ENCODE measurements at regions not wholly inside any gene's neighbourhood (a gene's known extent, or its start where the extent isn't known, plus 50 kb on each side); places are given as distances from the start of the nearest gene placed in this dataset.

- ATAC-seq: no peak
- Histone ChIP-seq H3K9me3 (ENCODE audit: control insufficient read depth, insufficient read depth, low read depth, low read length) (no peaks in the 10 kb centered on the region), H3K4me1 (ENCODE audit: control insufficient read depth, insufficient read depth, low read length) (no peaks in the 10 kb centered on the region), H3K4me3 (ENCODE audit: low read depth in 2 of 2, low read length in 2 of 2) (no peak overlapping the region), H3K27me3 (ENCODE audit: control insufficient read depth, insufficient read depth, low read length) (no peaks in the 10 kb centered on the region), H3K27ac (ENCODE audit: low read length) (no peak overlapping the region), H3K36me3 (ENCODE audit: control insufficient read depth, insufficient read depth, low read length) (no peaks in the 10 kb centered on the region)
- in situ Hi-C loops (cut with HindIII; ENCODE audit: low pct_unique_long_range_greater_than_20kb, low sequenced_read_pairs) (no loop called here), intact Hi-C loops (cut with micrococcal nuclease; ENCODE audit: unreplicated experiment) (no loop called here)
- ChIA-PET POLR2A (no interaction called here), CTCF (no interaction called here)
- BruUV-seq (replicated peaks): no TSS peak
- no peak for DNase-seq (ENCODE audit: low read depth, low spot score)
- TF ChIP-seq CTCF (IDR thresholded peaks at IDR 0.05) (no peak), SIN3A (IDR thresholded peaks at IDR 0.05; ENCODE audit: borderline replicate concordance, insufficient read depth, low read depth, low read length) (no peak), TCF7L2 (IDR thresholded peaks at IDR 0.05; ENCODE audit: low read depth, low read length) (no peak), REST (IDR thresholded peaks at IDR 0.05; ENCODE audit: insufficient read depth in 1 of 2, low read depth in 2 of 2, low read length in 1 of 2) (no peak)
These were observed 389.7 kb downstream of the NXPE2 start for GRCh38 chr11:115067900-115068530.

- Histone ChIP-seq H3K4me3 (ENCODE audit: low read depth in 2 of 2, low read length in 2 of 2) (no peak overlapping the region), H3K36me3 (ENCODE audit: control insufficient read depth, insufficient read depth, low read length) (no peaks in the 10 kb centered on the region), H3K27ac (ENCODE audit: low read length) (no peak overlapping the region), H3K27me3 (ENCODE audit: control insufficient read depth, insufficient read depth, low read length) (no peaks in the 10 kb centered on the region), H3K9me3 (ENCODE audit: control insufficient read depth, insufficient read depth, low read depth, low read length) (no peaks in the 10 kb centered on the region), H3K4me1 (ENCODE audit: control insufficient read depth, insufficient read depth, low read length) (no peaks in the 10 kb centered on the region)
- CTCF ChIA-PET: no interaction called here
- in situ Hi-C loops (cut with HindIII; ENCODE audit: low pct_unique_long_range_greater_than_20kb, low sequenced_read_pairs): no loop called here
- intact Hi-C loops (cut with micrococcal nuclease; ENCODE audit: unreplicated experiment): no loop called here
- DNase-seq (ENCODE audit: low read depth, low spot score): no peak
- POLR2A ChIA-PET: no interaction called here
- no TSS peak for BruUV-seq (replicated peaks)
- ATAC-seq: no peak
- TF ChIP-seq CTCF (IDR thresholded peaks at IDR 0.05) (no peak), SIN3A (IDR thresholded peaks at IDR 0.05; ENCODE audit: borderline replicate concordance, insufficient read depth, low read depth, low read length) (no peak), TCF7L2 (IDR thresholded peaks at IDR 0.05; ENCODE audit: low read depth, low read length) (no peak), POLR2AphosphoS5 (IDR thresholded peaks at IDR 0.05; ENCODE audit: low read depth, low read length) (no peak), REST (IDR thresholded peaks at IDR 0.05; ENCODE audit: insufficient read depth in 1 of 2, low read depth in 2 of 2, low read length in 1 of 2) (no peak)
These were observed 391.3 kb downstream of the NXPE2 start for GRCh38 chr11:115069599-115069998.

Measured in Panc1 (cell line).